Parathyroid adenoma (tissue), 2 donors: ENCODE measurements at regions not wholly inside any gene's neighbourhood (a gene's known extent, or its start where the extent isn't known, plus 50 kb on each side); places are given as distances from the start of the nearest gene placed in this dataset.

Experiments
- H2AFZ ChIP-seq: fragments of 300-600 bp; sonication (generic); one replicate; pipeline ENCODE4 v1.7.0; 2017; ENCODE audit warnings: antibody characterized with exemption, mild to moderate bottlenecking
- H3K27ac ChIP-seq: fragments of 300-600 bp; sonication (generic); one replicate; pipeline ENCODE4 v1.7.0; 2017
- H3K27me3 ChIP-seq: fragments of 300-600 bp; sonication (generic); one replicate; pipeline ENCODE4 v1.7.0; 2017; ENCODE audit warnings: low read length; ENCODE audit not compliant: control insufficient read depth, insufficient read depth
- H3K36me3 ChIP-seq: fragments of 300-600 bp; sonication (generic); one replicate; pipeline ENCODE4 v1.7.0; 2017; ENCODE audit warnings: low read length; ENCODE audit not compliant: control insufficient read depth, insufficient read depth
- H3K4me1 ChIP-seq: fragments of 300-600 bp; sonication (generic); one replicate; pipeline ENCODE4 v1.7.0; 2017; ENCODE audit warnings: control low read depth
- H3K4me2 ChIP-seq: fragments of 300-600 bp; sonication (generic); one replicate; pipeline ENCODE4 v1.7.0; 2017; ENCODE audit warnings: low read length
- H3K4me3 ChIP-seq: fragments of 300-600 bp; sonication (generic); one replicate; pipeline ENCODE4 v1.7.0; 2017; ENCODE audit warnings: low read depth, low read length
- H3K79me2 ChIP-seq: fragments of 300-600 bp; sonication (generic); one replicate; pipeline ENCODE4 v1.7.0; 2017; ENCODE audit warnings: control low read depth
- H3K9ac ChIP-seq: fragments of 300-600 bp; sonication (generic); one replicate; pipeline ENCODE4 v1.7.0; 2017; ENCODE audit warnings: mild to moderate bottlenecking
- H3K9me3 ChIP-seq: fragments of 300-600 bp; sonication (generic); one replicate; pipeline ENCODE4 v1.7.0; 2017; ENCODE audit warnings: low read length; ENCODE audit not compliant: control insufficient read depth
- CTCF ChIP-seq: fragments of 300-600 bp; sonication (generic); IDR thresholded peaks from one replicate; pipeline ENCODE4 v1.7.0; 2017; ENCODE audit warnings: antibody characterized with exemption, mild to moderate bottlenecking
- donor health status: primary hyperparathyroidism.

- no peaks in the 10 kb centered on the region for H3K9me3 ChIP-seq
- H3K4me2 ChIP-seq: no peak overlapping the region
- H3K36me3 ChIP-seq: no peaks in the 10 kb centered on the region
- H3K4me1 ChIP-seq: no peaks in the 10 kb centered on the region
- H3K79me2 ChIP-seq: no peaks in the 10 kb centered on the region
- H3K27ac ChIP-seq: no peak overlapping the region
- no peak overlapping the region for H3K4me3 ChIP-seq
- no peak overlapping the region for H2AFZ ChIP-seq
- no peak for TF ChIP-seq CTCF
- H3K27me3 ChIP-seq: no peaks in the 10 kb centered on the region
- H3K9ac ChIP-seq: no peak overlapping the region
Measured at GRCh38 chr6:95690328-95690727, 113.0 kb downstream of the MANEA start.

GRCh38 chr6:95693108-95693507 is 115.8 kb downstream of the MANEA start:
- Histone ChIP-seq H3K4me3 (no peak overlapping the region), H3K27ac (no peak overlapping the region), H3K27me3 (no peaks in the 10 kb centered on the region), H3K36me3 (no peaks in the 10 kb centered on the region), H3K9me3 (no peaks in the 10 kb centered on the region), H3K4me2 (no peak overlapping the region), H3K9ac (no peak overlapping the region), H2AFZ (no peak overlapping the region), H3K4me1 (no peaks in the 10 kb centered on the region), H3K79me2 (no peaks in the 10 kb centered on the region)
- TF ChIP-seq CTCF: no peak

GRCh38 chr6:95698271-95698670 is 120.9 kb downstream of the MANEA start:
- no peak for TF ChIP-seq CTCF
- no peaks in the 10 kb centered on the region for H3K36me3 ChIP-seq
- no peak overlapping the region for H3K4me2 ChIP-seq
- no peaks in the 10 kb centered on the region for H3K4me1 ChIP-seq
- H3K4me3 ChIP-seq: no peak overlapping the region
- H3K27ac ChIP-seq: no peak overlapping the region
- H3K27me3 ChIP-seq: no peaks in the 10 kb centered on the region
- no peaks in the 10 kb centered on the region for H3K9me3 ChIP-seq
- no peaks in the 10 kb centered on the region for H3K79me2 ChIP-seq
- H2AFZ ChIP-seq: no peak overlapping the region
- H3K9ac ChIP-seq: no peak overlapping the region

GRCh38 chr6:95723638-95724037 is 146.3 kb downstream of the MANEA start:
- Histone ChIP-seq H3K9ac (no peak overlapping the region), H3K27ac (no peak overlapping the region), H3K4me2 (no peak overlapping the region), H3K36me3 (no peaks in the 10 kb centered on the region), H3K9me3 (no peaks in the 10 kb centered on the region), H3K4me3 (no peak overlapping the region), H3K27me3 (no peaks in the 10 kb centered on the region), H3K79me2 (no peaks in the 10 kb centered on the region), H2AFZ (no peak overlapping the region), H3K4me1 (no peaks in the 10 kb centered on the region)
- no peak for TF ChIP-seq CTCF

GRCh38 chr6:95725344-95725743 is 148.0 kb downstream of the MANEA start:
- Histone ChIP-seq H3K4me1 (no peaks in the 10 kb centered on the region), H3K4me3 (no peak overlapping the region), H3K36me3 (no peaks in the 10 kb centered on the region), H3K4me2 (no peak overlapping the region), H3K9me3 (no peaks in the 10 kb centered on the region), H3K27me3 (no peaks in the 10 kb centered on the region), H3K27ac (no peak overlapping the region), H3K79me2 (no peaks in the 10 kb centered on the region), H3K9ac (no peak overlapping the region), H2AFZ (no peak overlapping the region)
- TF ChIP-seq CTCF: no peak
